ENCODE measurements at regions not wholly inside any gene's neighbourhood (a gene's known extent, or its start where the extent isn't known, plus 50 kb on each side); places are given as distances from the start of the nearest gene placed in this dataset.

- Histone ChIP-seq H3K27ac (no peak overlapping the region), H3K9me3 (no peaks in the 10 kb centered on the region), H3K36me3 (no peaks in the 10 kb centered on the region), H3K27me3 (no peaks in the 10 kb centered on the region), H3K4me3 (ENCODE audit: low read depth in 1 of 2, low read length in 1 of 2) (no peak overlapping the region), H3K4me1 (ENCODE audit: control insufficient read depth in 1 of 2, insufficient read depth in 1 of 2, low read depth in 1 of 2, low read length in 1 of 2) (no peaks in the 10 kb centered on the region)
- TF ChIP-seq CTCF (IDR thresholded peaks at IDR 0.05): no peak
Observed at GRCh38 chr3:177679568-177680471, 482.5 kb upstream of the TBL1XR1 start.

GRCh38 chr3:177680472-177680821 is 483.2 kb upstream of the TBL1XR1 start:
- no peaks in the 10 kb centered on the region for H3K9me3 ChIP-seq
- no peak overlapping the region for H3K27ac ChIP-seq
- no peaks in the 10 kb centered on the region for H3K27me3 ChIP-seq
- H3K4me3 ChIP-seq (ENCODE audit: low read depth in 1 of 2, low read length in 1 of 2): no peak overlapping the region
- no peaks in the 10 kb centered on the region for H3K4me1 ChIP-seq (ENCODE audit: control insufficient read depth in 1 of 2, insufficient read depth in 1 of 2, low read depth in 1 of 2, low read length in 1 of 2)
- no peak for TF ChIP-seq CTCF (IDR thresholded peaks at IDR 0.05)
- H3K36me3 ChIP-seq: no peaks in the 10 kb centered on the region

GRCh38 chr3:177681156-177681555 is 483.9 kb upstream of the TBL1XR1 start:
- Histone ChIP-seq H3K36me3 (no peaks in the 10 kb centered on the region), H3K4me1 (ENCODE audit: control insufficient read depth in 1 of 2, insufficient read depth in 1 of 2, low read depth in 1 of 2, low read length in 1 of 2) (no peaks in the 10 kb centered on the region), H3K9me3 (no peaks in the 10 kb centered on the region), H3K4me3 (ENCODE audit: low read depth in 1 of 2, low read length in 1 of 2) (no peak overlapping the region), H3K27me3 (no peaks in the 10 kb centered on the region), H3K27ac (no peak overlapping the region)
- TF ChIP-seq CTCF (IDR thresholded peaks at IDR 0.05): no peak

GRCh38 chr3:177681852-177682251 is 484.6 kb upstream of the TBL1XR1 start:
- no peaks in the 10 kb centered on the region for H3K9me3 ChIP-seq
- no peaks in the 10 kb centered on the region for H3K36me3 ChIP-seq
- TF ChIP-seq CTCF (IDR thresholded peaks at IDR 0.05): no peak
- no peaks in the 10 kb centered on the region for H3K27me3 ChIP-seq
- no peak overlapping the region for H3K4me3 ChIP-seq (ENCODE audit: low read depth in 1 of 2, low read length in 1 of 2)
- no peaks in the 10 kb centered on the region for H3K4me1 ChIP-seq (ENCODE audit: control insufficient read depth in 1 of 2, insufficient read depth in 1 of 2, low read depth in 1 of 2, low read length in 1 of 2)
- H3K27ac ChIP-seq: no peak overlapping the region

- H3K36me3 ChIP-seq: no peaks in the 10 kb centered on the region
- no peak for TF ChIP-seq CTCF (IDR thresholded peaks at IDR 0.05)
- no peaks in the 10 kb centered on the region for H3K4me1 ChIP-seq (ENCODE audit: control insufficient read depth in 1 of 2, insufficient read depth in 1 of 2, low read depth in 1 of 2, low read length in 1 of 2)
- no peaks in the 10 kb centered on the region for H3K9me3 ChIP-seq
- no peak overlapping the region for H3K4me3 ChIP-seq (ENCODE audit: low read depth in 1 of 2, low read length in 1 of 2)
- H3K27me3 ChIP-seq: no peaks in the 10 kb centered on the region
- no peak overlapping the region for H3K27ac ChIP-seq
Observed at GRCh38 chr3:177683586-177683985, 486.3 kb upstream of the TBL1XR1 start.
